ENCODE measurements at regions not wholly inside any gene's neighbourhood (a gene's known extent, or its start where the extent isn't known, plus 50 kb on each side); places are given as distances from the start of the nearest gene placed in this dataset.

DNA sequence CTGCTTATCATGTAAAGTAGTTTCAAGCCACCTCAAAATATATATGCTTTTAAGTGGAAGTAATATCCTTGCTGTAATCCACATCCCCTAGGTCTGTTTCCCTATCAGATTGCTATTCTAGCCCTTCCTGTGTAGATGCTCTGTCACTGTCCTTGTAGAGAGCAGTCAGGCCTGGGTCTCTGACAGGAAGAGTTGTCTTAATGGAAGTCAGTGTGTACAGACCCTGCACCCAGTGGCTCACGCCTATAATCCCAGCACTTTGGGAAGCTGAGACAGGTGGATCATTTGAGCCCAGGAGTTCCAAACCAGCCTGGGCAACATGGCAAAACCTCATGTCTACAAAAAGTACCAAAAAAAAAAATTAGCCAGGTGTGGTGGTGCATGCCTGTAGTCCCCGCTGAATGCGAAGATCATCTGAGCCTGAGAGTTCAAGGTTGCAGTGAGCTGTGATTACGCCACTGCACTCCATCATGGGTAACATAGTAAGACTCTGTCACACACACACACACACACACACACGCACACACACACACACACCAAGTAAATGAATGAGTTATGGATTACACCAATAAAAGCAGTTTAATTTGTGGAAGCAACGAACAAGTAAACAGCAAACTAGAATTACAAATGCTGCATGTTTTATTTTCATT, 70.2 kb upstream of the DSC1 start:
- TF ChIP-seq, protein P1, sequence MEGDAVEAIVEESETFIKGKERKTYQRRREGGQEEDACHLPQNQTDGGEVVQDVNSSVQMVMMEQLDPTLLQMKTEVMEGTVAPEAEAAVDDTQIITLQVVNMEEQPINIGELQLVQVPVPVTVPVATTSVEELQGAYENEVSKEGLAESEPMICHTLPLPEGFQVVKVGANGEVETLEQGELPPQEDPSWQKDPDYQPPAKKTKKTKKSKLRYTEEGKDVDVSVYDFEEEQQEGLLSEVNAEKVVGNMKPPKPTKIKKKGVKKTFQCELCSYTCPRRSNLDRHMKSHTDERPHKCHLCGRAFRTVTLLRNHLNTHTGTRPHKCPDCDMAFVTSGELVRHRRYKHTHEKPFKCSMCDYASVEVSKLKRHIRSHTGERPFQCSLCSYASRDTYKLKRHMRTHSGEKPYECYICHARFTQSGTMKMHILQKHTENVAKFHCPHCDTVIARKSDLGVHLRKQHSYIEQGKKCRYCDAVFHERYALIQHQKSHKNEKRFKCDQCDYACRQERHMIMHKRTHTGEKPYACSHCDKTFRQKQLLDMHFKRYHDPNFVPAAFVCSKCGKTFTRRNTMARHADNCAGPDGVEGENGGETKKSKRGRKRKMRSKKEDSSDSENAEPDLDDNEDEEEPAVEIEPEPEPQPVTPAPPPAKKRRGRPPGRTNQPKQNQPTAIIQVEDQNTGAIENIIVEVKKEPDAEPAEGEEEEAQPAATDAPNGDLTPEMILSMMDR (IDR thresholded peaks at IDR 0.05) = no peak
- peaks cover 27% of the 10 kb centered on the region for H3K4me1 Mint-ChIP-seq (ENCODE audit: unreplicated experiment)
- no peak overlapping the region for H3K27ac Mint-ChIP-seq (ENCODE audit: unreplicated experiment)
- no peak overlapping the region for H3K4me3 Mint-ChIP-seq (ENCODE audit: unreplicated experiment)
- H3K9me3 Mint-ChIP-seq (ENCODE audit: unreplicated experiment) = no peaks in the 10 kb centered on the region
- no peak for DNase-seq (ENCODE audit: extremely low spot score, unreplicated experiment)
- H3K36me3 Mint-ChIP-seq (ENCODE audit: unreplicated experiment) = peaks cover 2% of the 10 kb centered on the region
- no peaks in the 10 kb centered on the region for H3K27me3 Mint-ChIP-seq (ENCODE audit: unreplicated experiment)

DNA sequence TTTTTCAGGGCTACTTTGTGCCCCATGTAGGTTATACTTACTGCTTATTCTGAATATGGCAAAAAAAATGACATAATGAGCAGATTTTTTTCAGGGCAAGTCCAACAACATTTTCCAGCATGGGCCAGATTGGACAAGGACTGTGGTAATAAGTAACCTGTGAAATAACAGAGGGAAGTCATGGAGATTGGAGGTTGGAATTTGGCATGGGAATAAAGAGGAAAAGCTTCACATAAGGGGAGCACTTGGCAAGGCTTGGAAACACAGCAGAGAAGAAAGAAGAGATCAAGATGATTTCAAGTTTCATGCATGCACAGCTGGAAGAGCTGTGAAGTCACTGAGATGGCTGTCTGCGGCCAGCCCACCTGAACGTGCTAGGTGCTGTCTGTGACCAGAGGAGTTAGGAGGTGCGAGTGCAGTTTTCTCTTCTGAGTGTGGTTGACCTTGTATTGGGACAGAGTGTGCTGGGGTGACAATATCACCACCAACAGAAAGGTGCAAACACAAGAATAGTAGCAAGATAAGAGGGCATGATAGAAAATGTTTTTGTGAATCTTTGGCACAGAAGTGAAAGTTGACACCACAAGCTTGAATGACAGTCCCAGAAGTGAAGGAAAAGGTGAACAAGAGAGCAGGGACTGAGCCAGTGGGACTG, 71.1 kb upstream of the DSC1 start:
- TF ChIP-seq, protein P1 (IDR thresholded peaks at IDR 0.05) = no peak
- DNase-seq (ENCODE audit: extremely low spot score, unreplicated experiment) = no peak
- H3K9me3 Mint-ChIP-seq (ENCODE audit: unreplicated experiment) = no peaks in the 10 kb centered on the region
- H3K36me3 Mint-ChIP-seq (ENCODE audit: unreplicated experiment) = peaks cover 2% of the 10 kb centered on the region
- no peak overlapping the region for H3K27ac Mint-ChIP-seq (ENCODE audit: unreplicated experiment)
- no peak overlapping the region for H3K4me3 Mint-ChIP-seq (ENCODE audit: unreplicated experiment)
- H3K4me1 Mint-ChIP-seq (ENCODE audit: unreplicated experiment) = peaks cover 26% of the 10 kb centered on the region
- no peaks in the 10 kb centered on the region for H3K27me3 Mint-ChIP-seq (ENCODE audit: unreplicated experiment)

DNA sequence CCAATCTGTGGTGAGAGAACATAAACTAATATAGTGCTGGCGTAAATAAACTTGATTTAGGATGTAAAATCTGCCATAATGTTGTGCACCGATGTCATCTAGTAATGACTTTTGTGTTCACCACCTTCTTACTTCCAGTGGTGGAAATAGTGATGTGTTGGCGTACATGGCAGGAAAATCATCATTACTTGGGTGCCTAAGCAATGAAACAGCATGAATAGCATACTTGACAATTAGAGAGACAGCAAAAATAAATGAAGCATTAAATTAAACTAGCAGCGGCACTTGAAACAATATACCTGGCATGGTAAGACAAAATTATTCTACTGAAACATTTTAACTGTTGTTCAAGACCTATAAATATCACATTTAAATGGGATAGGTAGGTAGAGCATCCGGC, 73.2 kb upstream of the DSC1 start:
- Mint-ChIP-seq H3K36me3 (ENCODE audit: unreplicated experiment) (no peaks in the 10 kb centered on the region), H3K27ac (ENCODE audit: unreplicated experiment) (no peak overlapping the region), H3K4me1 (ENCODE audit: unreplicated experiment) (peaks cover 13% of the 10 kb centered on the region), H3K4me3 (ENCODE audit: unreplicated experiment) (no peak overlapping the region), H3K9me3 (ENCODE audit: unreplicated experiment) (no peaks in the 10 kb centered on the region), H3K27me3 (ENCODE audit: unreplicated experiment) (no peaks in the 10 kb centered on the region)
- TF ChIP-seq, protein P1 (IDR thresholded peaks at IDR 0.05) = no peak
- DNase-seq (ENCODE audit: extremely low spot score, unreplicated experiment) = no peak

DNA sequence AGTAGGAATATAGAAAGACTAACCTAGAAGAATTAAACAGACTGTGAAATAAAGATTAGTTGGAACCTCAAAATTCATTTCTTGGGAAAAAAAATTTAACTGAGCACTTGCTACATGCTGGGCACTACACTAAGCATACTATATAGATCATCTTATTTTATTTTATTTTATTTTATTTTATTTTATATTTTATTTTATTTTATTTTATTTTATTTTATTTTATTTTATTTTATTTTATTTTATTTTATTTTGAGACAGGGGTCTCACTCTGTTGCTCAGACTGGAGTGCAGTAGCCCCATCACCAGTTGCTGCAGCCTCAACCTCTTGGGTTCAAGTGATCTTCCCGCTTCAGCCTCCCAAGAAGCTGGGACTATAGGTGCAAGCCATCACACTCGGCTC, 74.5 kb upstream of the DSC1 start:
- no peak overlapping the region for H3K4me3 Mint-ChIP-seq (ENCODE audit: unreplicated experiment)
- TF ChIP-seq, protein P1 (IDR thresholded peaks at IDR 0.05) = no peak
- H3K27me3 Mint-ChIP-seq (ENCODE audit: unreplicated experiment) = no peaks in the 10 kb centered on the region
- no peak for DNase-seq (ENCODE audit: extremely low spot score, unreplicated experiment)
- H3K4me1 Mint-ChIP-seq (ENCODE audit: unreplicated experiment) = peaks cover 14% of the 10 kb centered on the region
- H3K36me3 Mint-ChIP-seq (ENCODE audit: unreplicated experiment) = no peaks in the 10 kb centered on the region
- no peak overlapping the region for H3K27ac Mint-ChIP-seq (ENCODE audit: unreplicated experiment)
- no peaks in the 10 kb centered on the region for H3K9me3 Mint-ChIP-seq (ENCODE audit: unreplicated experiment)

DNA sequence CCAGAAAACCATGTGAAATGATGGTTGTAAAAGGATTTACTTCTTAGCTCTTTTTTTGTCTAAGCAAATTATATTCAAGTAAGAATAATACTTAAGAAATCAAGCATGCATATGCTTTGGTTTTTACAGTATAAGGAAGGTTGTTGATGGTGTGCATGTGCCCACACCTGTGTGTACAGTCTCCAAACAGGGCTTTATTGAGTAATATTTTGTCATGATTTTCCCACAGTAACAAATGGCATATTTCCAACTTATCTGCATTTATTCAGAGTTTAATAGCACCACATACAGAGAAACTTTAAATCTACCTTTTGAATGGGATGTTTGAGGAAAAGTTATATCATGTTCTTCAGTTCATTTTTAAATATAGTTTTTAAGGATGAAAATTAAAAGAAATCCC, 76.5 kb upstream of the DSG1 start:
- Mint-ChIP-seq H3K27ac (ENCODE audit: unreplicated experiment) (no peak overlapping the region), H3K4me3 (ENCODE audit: unreplicated experiment) (no peak overlapping the region), H3K27me3 (ENCODE audit: unreplicated experiment) (no peaks in the 10 kb centered on the region), H3K4me1 (ENCODE audit: unreplicated experiment) (peaks cover 36% of the 10 kb centered on the region), H3K9me3 (ENCODE audit: unreplicated experiment) (no peaks in the 10 kb centered on the region), H3K36me3 (ENCODE audit: unreplicated experiment) (no peaks in the 10 kb centered on the region)
- TF ChIP-seq, protein P1 (IDR thresholded peaks at IDR 0.05) = no peak
- no peak for DNase-seq (ENCODE audit: extremely low spot score, unreplicated experiment)
